ENCODE measurements at regions not wholly inside any gene's neighbourhood (a gene's known extent, or its start where the extent isn't known, plus 50 kb on each side); places are given as distances from the start of the nearest gene placed in this dataset.

DNA sequence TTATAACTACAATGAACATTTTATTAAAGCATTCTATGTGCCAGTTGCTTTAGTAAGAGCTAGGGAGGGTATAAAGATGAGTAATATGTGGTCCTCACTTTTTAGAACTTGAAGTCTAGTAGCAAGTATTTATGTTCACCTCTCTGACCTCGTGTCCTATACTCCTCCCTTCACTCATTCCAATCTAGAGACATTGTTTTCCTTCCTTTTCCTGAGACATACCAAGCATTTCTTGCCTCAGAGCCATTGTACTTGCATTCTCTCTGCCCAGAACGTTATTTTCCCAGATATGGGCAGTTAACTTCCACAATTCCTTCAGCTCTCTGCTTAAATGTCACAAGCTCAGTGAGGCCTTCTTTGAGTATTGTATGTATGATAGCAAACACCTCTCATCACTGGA is 408.6 kb downstream of the PDCD6IP start:
- Histone ChIP-seq H3K9ac (no peak overlapping the region), H3K27ac (no peak overlapping the region), H3K27me3 (ENCODE audit: insufficient read depth, low read depth) (no peaks in the 10 kb centered on the region), H3K4me1 (ENCODE audit: low read depth, poor library complexity, severe bottlenecking) (no peaks in the 10 kb centered on the region), H3K4me2 (no peak overlapping the region), H2AFZ (ENCODE audit: low read depth) (no peak overlapping the region), H4K20me1 (ENCODE audit: insufficient read depth) (no peaks in the 10 kb centered on the region), H3K79me2 (ENCODE audit: insufficient read depth, low read depth) (no peaks in the 10 kb centered on the region), H3K4me3 (IDR thresholded peaks at IDR 0.05; ENCODE audit: insufficient read depth, low read depth, low read length) (no peak overlapping the region), H3K36me3 (ENCODE audit: insufficient read depth) (no peaks in the 10 kb centered on the region)
- TF ChIP-seq, protein P1, sequence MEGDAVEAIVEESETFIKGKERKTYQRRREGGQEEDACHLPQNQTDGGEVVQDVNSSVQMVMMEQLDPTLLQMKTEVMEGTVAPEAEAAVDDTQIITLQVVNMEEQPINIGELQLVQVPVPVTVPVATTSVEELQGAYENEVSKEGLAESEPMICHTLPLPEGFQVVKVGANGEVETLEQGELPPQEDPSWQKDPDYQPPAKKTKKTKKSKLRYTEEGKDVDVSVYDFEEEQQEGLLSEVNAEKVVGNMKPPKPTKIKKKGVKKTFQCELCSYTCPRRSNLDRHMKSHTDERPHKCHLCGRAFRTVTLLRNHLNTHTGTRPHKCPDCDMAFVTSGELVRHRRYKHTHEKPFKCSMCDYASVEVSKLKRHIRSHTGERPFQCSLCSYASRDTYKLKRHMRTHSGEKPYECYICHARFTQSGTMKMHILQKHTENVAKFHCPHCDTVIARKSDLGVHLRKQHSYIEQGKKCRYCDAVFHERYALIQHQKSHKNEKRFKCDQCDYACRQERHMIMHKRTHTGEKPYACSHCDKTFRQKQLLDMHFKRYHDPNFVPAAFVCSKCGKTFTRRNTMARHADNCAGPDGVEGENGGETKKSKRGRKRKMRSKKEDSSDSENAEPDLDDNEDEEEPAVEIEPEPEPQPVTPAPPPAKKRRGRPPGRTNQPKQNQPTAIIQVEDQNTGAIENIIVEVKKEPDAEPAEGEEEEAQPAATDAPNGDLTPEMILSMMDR (conservative IDR thresholded peaks at IDR 0.05; ENCODE audit: low read depth, low read length), result no peak

DNA sequence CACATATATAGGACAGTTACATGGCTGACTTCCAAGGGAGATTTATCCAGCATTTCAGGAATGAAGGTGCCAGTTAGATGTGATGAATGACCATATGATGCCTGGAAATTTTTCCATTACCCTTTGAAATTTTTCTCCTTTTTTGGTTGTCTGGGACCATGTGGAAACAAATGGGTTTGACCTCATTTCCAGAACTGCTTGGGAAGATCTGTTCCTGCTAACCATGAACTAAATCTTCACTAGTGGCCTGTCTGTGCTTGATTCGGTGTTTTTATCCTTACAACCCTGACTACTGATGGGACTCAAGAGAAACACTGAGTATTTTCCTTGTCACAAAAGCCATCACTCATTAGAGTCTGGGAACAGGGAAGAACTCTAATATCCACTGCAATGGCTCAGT is 409.4 kb downstream of the PDCD6IP start:
- no peak overlapping the region for H2AFZ ChIP-seq (ENCODE audit: low read depth)

DNA sequence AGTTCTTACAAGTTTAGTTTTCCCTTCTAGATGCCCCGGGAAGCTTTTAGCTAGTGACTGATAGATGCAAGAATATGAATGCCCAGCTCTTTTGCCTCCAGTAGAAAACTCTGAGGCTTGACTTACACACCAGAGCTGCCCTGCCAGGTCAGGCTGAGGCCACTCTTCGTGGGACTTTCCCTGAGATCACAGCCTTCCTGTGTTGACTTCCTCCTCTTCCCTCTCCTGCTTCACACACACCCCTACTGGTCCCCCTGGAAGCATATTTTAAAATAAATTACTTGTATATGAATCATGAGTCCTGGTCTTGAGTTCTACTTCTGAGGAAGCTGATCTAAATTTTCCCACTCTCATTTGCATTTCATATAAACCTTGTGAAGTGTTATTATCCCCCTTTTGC is 413.7 kb downstream of the PDCD6IP start:
- H3K27ac ChIP-seq, result no peak overlapping the region
- no peak overlapping the region for H3K4me3 ChIP-seq (IDR thresholded peaks at IDR 0.05; ENCODE audit: insufficient read depth, low read depth, low read length)
- no peaks in the 10 kb centered on the region for H4K20me1 ChIP-seq (ENCODE audit: insufficient read depth)
- H2AFZ ChIP-seq (ENCODE audit: low read depth), result no peak overlapping the region
- H3K4me2 ChIP-seq, result no peak overlapping the region
- no peaks in the 10 kb centered on the region for H3K27me3 ChIP-seq (ENCODE audit: insufficient read depth, low read depth)
- H3K36me3 ChIP-seq (ENCODE audit: insufficient read depth), result no peaks in the 10 kb centered on the region
- H3K9ac ChIP-seq, result no peak overlapping the region
- H3K4me1 ChIP-seq (ENCODE audit: low read depth, poor library complexity, severe bottlenecking), result no peaks in the 10 kb centered on the region
- TF ChIP-seq, protein P1 (conservative IDR thresholded peaks at IDR 0.05; ENCODE audit: low read depth, low read length), result no peak
- H3K79me2 ChIP-seq (ENCODE audit: insufficient read depth, low read depth), result no peaks in the 10 kb centered on the region

More for the DNA sequence above, 409.4 kb downstream of the PDCD6IP start:
- Histone ChIP-seq H3K4me3 (IDR thresholded peaks at IDR 0.05; ENCODE audit: insufficient read depth, low read depth, low read length) (no peak overlapping the region), H4K20me1 (ENCODE audit: insufficient read depth) (no peaks in the 10 kb centered on the region), H3K27ac (no peak overlapping the region), H3K9ac (no peak overlapping the region), H3K4me2 (no peak overlapping the region), H3K4me1 (ENCODE audit: low read depth, poor library complexity, severe bottlenecking) (no peaks in the 10 kb centered on the region), H3K36me3 (ENCODE audit: insufficient read depth) (no peaks in the 10 kb centered on the region), H3K27me3 (ENCODE audit: insufficient read depth, low read depth) (no peaks in the 10 kb centered on the region), H3K79me2 (ENCODE audit: insufficient read depth, low read depth) (no peaks in the 10 kb centered on the region)
- TF ChIP-seq, protein P1 (conservative IDR thresholded peaks at IDR 0.05; ENCODE audit: low read depth, low read length), result no peak

DNA sequence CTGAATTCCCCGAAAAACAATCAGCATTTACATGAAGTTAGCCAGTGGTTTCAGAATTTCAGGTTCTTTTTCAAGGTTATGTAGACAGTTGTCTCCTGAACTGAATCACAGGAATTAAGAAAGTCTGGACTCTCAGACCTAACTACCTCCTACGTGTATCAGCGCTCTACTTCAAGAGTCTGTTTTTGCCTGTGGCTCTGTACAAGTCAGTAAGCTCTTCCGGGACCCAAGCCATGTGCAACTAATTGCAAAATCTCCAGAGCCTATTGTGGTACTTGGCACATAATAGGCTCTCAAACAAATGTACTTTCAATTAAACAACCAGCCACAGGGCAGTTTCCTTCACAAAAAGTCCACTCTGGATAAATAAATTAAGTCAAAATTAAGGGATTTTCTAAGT is 414.2 kb downstream of the PDCD6IP start:
- no peak overlapping the region for H3K27ac ChIP-seq
- H3K79me2 ChIP-seq (ENCODE audit: insufficient read depth, low read depth), result no peaks in the 10 kb centered on the region
- H3K4me3 ChIP-seq (IDR thresholded peaks at IDR 0.05; ENCODE audit: insufficient read depth, low read depth, low read length), result no peak overlapping the region
- H3K27me3 ChIP-seq (ENCODE audit: insufficient read depth, low read depth), result no peaks in the 10 kb centered on the region
- H2AFZ ChIP-seq (ENCODE audit: low read depth), result no peak overlapping the region
- H3K9ac ChIP-seq, result no peak overlapping the region
- no peaks in the 10 kb centered on the region for H3K4me1 ChIP-seq (ENCODE audit: low read depth, poor library complexity, severe bottlenecking)
- H3K4me2 ChIP-seq, result no peak overlapping the region
- TF ChIP-seq, protein P1 (conservative IDR thresholded peaks at IDR 0.05; ENCODE audit: low read depth, low read length), result no peak
- no peaks in the 10 kb centered on the region for H4K20me1 ChIP-seq (ENCODE audit: insufficient read depth)
- H3K36me3 ChIP-seq (ENCODE audit: insufficient read depth), result no peaks in the 10 kb centered on the region

Measured in KMS-11 (cell line).